NCI-H82 treated with DMSO at 0.1 percent for 48 hours (cell line): ENCODE measurements at regions not wholly inside any gene's neighbourhood (a gene's known extent, or its start where the extent isn't known, plus 50 kb on each side); places are given as distances from the start of the nearest gene placed in this dataset.
"Not testable (repeated sequence)": the region's sequence is repeated elsewhere in the genome, so short reads cannot be mapped to it uniquely, and the experiment has no call there.

Experiments
- DNase-seq: peaks from one replicate; lab custom pipeline; 2025; ENCODE audit not compliant: unreplicated experiment; lab: John Stamatoyannopoulos, UW

DNA sequence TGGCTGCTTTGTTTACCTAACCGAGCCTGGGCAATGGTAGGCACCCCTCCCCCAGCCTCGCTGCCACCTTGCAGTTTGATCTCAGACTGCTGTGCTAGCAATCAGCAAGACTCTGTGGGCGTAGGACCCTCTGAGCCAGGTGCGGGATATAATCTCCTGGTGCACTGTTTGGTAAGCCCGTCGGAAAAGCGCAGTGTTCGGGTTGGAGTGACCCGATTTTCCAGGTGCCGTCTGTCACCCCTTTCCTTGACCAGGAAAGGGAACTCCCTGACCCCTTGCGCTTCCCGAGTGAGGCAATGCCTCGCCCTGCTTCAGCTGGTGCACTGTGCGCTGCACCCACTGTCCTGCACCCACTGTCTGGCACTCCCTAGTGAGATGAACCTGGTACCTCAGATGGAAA, 482.2 kb upstream of the SMC2 start:
- DNase-seq: not testable (repeated sequence)

DNA sequence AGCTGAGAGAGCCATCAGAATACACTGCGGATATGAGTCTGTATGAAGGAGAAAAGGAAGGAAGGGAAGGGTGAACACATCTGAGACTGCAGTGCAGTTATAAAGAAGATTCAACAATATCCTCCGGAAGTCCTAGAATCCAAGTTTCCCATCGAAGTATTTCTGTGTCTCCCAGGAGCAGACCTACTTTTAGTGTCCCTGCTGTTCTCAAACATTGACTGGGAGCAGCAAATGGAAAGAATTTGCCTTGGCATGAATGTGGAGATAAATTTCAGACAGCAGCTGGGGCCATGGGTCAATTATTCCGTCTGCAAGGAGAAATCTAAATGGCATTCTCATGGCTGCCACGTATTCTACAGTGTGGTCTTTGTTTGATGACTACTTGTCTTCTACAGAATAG, 478.1 kb upstream of the SMC2 start:
- DNase-seq: no peak

DNA sequence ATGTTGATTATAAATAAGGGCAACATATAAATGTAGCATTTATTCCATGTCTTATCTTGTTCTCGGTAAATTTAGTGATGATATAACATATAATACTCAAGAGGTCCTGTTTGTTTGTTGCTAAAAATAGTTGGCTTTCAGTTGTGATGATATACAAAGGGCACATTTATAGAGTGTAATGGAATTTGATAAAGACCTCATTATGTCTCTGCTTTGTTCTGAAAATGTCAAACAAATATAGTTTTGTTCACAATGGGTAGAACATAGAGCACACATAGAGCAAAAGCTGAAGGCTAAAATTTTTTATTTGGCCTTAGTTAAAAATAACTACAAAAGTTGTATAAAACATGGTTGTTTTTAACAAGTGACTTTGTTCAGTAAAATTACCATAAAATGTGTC, 477.1 kb upstream of the SMC2 start:
- DNase-seq: no peak

DNA sequence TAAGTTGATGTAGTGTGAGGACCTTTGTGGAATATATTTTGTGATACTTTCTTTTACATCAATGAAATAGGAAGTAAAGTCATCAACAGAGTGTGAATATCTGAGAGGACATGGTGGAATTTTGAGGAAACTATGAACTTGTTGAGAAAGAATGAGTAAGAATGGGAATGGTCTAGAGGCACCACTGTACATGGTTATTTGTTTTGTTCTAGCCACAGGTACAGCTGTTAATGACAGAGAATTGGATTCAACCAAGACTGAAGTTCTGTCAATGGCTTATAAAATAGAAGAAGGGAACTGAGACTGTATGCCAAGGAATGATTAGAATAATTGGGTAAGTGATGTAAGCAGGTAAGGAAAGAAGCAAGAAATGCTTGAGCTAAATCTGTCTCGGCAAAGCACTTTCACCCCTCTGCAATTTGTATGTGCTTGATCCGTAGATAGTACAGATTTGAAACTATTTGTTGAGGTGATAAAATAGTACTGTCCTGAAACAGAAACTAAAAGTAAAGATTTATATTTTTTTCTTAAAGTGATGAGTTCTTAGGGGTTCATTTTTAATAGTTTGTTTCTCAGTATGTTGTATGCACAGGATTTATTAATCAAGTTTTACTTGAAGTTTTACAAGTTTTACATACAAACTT, 468.8 kb upstream of the SMC2 start:
- DNase-seq: no peak

DNA sequence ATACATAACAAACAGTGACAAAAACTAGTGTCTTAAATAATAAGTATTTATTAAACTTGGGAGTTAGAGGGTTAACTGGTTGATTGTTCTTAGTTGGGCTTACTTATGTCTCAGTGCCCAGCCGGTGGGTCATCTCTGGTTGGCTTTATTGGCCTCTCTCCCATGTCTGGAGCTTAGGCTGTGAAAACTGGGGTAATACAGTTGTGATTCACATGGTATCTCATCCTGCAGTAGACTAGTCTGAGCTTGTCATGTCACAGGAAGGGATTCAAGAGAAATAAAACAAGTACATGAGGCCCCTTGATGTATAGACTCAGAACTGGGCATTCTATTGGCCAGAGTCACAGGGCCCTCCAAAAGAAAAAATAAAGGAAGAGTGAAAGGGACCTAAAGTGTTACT, 466.4 kb upstream of the SMC2 start:
- no peak for DNase-seq

DNA sequence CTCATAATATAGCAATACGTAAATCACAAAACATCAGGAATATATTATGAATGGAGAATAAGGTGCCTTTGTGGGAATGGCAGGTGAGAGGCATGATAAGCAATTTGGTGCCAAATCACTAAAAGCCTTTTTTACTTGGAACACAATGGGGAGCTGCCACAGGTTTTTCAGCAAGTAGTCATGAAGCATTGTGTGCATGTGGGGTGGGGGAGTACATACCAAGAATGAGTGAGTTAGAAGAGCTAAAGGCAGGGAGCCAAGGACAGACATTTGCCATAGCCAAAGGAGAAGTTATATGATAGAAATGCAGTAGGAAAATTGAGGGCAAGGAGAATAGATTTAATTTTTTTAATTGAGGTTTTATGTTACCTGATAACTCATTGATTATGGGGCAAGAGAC, 445.0 kb upstream of the SMC2 start:
- DNase-seq: no peak

DNA sequence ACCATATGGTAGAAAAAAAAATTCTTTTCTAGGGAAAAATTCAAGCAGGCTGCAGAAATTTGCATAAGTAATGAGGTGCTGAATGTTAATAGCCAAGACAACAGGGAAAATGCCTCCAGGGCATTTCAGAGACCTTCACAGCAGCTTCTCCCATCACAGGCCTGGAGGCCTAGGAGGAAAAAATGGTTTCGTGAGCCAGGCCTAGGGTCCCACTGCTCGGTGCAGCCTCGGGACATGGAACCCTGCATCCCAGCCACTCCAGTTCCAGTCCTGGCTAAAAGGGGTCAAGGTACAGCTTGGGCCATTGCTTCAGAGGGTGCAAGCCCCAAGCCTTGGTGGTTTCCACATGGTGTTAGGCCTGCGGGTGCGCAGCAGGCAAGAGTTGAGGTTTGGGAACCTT, 436.0 kb upstream of the SMC2 start:
- DNase-seq: no peak

DNA sequence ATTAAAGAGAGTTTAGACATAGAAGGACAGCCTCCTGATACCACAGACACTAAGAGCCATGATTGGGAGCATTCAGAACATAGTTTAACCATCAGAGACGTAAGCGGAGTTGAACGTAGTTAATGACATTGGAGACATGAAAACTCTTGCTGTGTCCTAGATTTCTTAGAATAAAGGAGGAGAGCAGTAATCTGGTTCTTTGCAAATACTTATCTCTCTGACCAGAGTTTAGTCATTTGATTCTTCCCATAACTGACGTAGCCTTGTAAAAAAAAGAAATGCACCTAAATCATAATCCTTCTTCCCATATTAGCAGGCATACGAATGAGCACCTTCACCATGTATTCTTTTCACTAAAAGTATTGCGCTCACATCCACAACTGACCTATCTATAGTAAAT, 433.3 kb upstream of the SMC2 start:
- DNase-seq: no peak

DNA sequence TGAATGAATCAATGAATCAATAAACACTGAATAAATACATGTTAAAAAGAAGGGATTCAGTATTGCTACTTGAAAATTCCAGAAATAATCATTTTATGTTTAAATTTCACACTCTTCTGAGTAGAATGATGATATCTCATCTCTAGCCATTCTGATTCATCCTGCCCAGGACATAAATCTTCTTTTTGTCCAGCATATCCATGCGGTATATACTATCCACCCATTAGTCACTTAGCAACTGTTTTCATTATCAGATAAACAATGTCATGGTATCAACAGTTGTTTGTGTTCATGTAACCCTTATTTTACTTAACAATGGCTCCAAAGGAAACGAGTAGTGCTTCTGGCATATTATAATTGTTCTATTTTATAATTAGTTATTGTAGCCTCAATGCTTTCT, 432.4 kb upstream of the SMC2 start:
- no peak for DNase-seq

DNA sequence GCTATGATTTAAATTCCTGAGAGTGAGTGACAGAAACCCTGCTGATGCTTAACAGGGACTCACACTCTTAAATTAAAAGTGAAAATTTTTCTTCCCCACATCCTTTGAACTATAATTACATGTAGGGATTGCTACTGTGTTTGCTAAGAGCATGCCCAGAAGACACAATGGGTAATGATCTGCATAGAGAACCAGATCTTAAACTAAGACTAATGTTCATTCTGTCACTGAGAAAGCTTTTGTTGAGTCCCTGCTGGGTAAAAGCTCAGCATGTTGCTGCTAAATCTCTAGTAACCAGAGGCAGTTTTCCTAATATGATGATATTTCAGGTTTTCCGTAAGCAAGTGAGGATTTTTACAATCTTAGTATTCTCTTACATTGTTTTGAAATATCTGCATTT, 424.8 kb upstream of the SMC2 start:
- DNase-seq: no peak

DNA sequence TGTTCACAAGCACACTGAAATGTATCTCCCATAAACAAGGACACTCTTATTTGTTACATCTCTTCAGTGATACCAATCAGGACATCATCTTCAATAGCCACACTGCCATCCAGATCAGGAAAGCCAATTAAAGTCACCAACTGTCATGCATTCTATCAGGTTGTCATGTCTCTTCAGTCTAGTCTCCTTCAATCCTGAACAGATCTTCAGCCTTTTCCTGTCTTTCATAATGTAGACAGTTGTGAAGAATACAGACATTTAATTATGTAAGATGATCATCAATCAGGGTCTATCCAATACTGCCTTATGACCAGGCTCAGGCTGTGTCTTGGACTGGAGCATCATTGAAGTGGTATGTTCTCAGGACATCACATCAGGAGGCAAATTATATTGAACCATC, 419.8 kb upstream of the SMC2 start:
- DNase-seq: no peak

DNA sequence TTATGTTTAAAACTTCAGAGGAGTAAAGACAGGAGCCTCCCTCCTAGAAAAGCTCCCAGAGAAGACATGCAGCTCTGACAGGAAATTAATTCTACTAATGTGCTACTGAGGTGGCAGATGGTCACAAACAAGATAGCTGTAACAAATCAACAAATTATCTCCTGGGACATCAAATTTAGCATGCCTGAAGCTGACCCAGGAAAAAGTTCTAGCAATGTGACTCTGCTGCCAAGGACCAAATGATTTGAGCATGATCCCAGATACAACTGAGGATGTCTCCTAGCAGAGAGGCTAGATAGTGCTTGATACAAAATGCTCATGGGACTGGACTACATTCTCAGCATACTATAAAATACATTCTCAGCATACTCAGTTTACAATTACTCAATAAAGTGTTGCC, 413.5 kb upstream of the SMC2 start:
- peak; percentile 6 for DNase-seq

DNA sequence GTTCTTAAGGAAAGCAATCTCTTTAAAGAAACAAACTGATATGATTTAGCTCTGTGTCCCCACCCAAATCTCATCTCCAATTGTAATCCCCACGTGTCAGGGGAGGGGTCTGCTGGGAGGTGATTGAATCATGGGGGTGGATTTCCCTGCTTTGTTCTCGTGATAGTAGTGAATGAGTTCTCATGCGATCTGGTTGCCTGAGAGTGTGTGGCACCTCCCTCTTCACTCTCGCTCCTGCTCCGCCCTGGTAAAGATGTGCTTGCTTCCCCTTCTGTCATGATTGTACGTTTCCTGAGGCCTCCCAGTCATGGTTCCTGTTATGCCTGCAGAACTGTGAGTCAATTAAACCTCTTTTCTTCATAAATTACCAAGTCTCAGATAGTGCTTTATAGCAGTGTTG, 412.7 kb upstream of the SMC2 start:
- no peak for DNase-seq

DNA sequence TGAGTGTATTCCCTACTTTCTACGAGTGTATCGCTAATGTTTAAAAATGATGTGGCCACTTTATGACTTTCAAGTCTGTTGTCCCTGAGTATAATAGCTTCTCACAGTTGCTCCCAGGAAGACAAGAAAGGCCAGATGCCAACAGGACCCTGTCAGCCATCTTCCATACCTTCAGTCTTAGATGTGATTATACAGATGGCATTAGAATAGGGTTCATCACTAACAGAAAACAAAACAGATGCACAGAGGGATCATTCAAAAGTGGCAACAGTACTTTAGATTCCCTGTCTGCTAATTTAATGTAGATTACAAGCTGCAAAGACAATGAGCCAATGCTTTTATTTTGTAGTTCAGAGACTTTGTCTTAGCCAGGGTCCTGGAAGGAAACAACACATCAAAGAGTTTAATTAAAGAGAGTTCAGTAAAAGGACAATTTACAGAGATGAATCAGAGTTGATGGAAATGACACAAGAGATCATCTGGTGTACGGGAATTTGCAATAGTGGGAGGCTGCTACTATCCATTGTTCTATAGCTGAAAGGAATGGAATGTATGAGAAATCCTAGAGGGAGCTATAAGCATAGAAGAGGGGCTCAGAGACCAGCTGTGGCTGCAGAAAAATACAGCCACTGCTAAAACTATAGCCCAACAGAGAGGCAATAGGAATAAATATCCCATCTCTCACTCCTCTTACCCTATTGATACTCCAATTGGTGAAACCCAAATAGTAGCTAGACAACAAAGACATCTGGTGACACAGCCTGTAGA, 393.7 kb upstream of the SMC2 start:
- DNase-seq: no peak

DNA sequence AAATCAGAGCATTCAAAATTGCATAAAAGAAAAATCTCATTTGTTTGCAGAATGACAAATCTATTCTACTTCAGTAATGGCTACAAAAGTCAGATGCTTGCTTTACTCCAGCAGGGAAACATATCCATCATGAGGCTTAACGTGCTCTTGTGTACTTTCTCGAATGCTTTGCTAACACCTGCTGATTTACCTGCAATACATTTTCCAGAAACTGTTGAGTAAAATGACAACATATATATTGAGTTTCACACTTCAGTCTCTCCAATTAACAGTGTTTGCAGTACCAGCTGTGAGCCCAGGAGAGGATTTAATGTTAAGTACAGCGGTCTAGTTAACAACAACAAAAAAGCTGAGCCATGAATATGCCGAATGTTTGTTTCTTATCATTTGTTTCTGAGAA, 391.5 kb upstream of the SMC2 start:
- no peak for DNase-seq

DNA sequence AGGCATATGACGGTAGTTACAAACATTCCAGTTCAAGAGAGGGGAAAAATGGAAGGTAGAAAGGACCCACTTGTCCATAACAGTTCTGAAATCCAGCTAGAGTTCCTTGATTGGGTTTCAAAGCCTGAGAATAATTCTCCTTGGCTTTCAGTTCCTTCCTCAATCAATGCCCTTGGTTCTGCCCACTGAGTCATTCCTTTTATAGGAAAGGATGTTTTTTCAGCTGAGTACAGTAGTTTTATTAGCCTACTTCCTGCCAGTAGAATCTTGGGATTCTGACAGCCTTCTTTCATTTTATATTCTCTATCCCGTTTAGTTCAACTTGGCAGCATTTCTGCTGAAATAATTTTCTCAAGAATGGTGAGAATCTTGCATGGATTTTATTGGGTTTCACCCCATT, 386.9 kb upstream of the SMC2 start:
- no peak for DNase-seq

DNA sequence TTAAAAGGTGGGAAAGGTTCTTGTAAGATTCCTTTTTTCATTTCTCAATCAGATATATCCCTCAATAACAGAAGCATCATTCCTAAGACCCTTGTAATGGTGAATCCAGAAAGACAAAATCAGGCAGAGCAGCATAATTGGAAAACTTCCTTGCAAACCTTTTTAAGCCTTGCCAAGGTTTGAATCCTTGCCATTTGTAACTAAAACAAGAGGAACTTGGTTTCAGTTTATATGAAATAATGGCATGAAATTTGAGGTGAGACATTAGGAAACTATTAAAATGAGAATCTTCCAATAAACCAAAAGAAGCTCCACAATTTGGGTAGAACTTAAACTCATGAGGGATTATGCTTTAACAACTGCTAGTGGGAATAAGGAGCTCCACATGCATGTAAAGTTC, 384.7 kb upstream of the SMC2 start:
- no peak for DNase-seq

DNA sequence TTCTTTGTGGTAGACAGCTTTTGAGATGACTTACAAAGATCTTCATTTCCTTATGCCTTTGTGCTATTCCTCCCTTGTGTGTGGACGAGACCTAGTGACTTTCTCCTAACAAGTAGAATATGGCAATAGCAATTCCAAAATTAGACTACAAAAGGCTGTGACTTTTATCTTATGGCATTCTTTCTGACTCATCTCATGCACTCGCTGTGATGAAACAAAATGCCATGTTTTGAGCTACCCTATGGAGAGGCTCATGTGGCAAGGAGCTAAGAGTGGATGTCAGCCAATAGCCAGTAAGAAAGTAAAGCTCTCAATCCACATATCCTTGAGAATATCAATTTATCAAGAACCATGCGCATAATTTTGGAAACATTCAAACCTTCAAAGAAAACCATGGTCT, 380.5 kb upstream of the SMC2 start:
- no peak for DNase-seq

DNA sequence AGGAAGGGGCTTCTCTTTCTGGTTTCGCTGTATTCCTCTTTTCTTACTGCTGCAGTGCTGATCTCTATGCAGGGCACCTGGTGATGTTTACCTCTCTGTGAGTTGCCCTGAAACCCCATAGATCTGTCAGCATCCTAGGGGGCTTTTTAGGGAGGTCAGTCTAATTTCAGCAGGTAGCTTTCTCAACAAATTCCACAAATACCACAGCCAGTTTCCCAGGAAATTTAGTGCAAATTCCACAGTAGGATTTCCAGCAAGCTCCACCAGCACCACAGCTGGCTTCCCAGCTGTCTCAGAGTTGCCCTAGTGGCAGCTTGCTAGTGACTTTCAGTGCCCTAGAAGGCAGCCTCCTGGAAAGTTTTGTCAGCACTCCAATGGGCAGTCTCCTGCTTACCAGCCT, 379.1 kb upstream of the SMC2 start:
- DNase-seq: no peak

DNA sequence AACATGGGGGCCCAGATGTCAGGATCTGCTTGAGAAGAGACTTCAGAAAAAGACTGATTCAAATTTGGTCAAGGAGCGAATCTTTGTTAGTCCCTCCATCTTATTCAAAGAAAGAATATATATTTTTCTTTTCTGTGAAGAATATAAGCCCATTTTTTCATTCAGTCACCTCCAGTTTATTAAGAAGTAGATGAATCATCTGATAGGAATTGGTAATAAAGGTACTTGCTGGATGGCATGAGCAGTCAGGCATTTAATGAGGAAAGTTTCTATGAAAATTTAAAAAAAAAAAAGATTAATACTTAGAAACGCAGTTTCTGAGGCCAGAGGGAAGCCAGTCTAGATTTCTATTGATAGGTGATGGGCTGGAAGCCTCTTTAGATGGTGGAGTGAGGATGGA, 373.1 kb upstream of the SMC2 start:
- no peak for DNase-seq

DNA sequence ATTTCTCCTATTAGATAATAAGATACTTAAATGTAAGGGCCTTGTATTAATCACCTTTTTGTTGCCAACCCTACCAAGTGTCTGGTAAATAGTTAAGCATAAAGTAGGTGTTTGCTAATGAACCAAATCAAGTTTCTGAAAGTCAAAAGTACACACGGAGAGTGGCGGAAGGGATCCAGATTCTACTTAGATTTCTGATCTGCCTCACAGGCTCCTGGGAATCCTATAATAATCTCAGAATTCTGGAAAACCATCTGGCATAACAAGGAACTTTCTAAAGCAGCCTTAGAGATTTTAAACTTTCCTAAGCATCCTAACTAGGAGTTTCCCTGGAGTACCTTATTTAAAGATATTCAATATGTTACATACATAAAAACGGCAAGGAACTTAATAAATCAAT, 363.2 kb upstream of the SMC2 start:
- DNase-seq: peak; percentile 2

DNA sequence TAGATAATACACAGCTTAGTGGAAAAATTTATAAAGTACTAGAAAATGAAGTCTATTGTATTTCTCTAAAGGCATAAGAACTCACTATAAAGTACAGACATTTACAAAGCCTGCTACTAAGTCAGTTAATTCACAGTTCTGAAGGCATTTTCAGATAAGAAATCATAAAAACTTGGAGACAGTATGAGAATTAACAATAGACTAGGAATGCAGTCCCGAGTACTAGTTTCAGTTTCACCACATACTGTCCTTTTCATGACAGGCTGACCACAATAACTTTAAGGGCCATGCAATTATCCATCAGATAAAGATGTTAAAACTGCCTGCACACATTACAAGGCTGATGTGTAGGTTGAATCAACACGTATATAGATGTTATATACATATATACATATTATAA, 362.6 kb upstream of the SMC2 start:
- DNase-seq: no peak

DNA sequence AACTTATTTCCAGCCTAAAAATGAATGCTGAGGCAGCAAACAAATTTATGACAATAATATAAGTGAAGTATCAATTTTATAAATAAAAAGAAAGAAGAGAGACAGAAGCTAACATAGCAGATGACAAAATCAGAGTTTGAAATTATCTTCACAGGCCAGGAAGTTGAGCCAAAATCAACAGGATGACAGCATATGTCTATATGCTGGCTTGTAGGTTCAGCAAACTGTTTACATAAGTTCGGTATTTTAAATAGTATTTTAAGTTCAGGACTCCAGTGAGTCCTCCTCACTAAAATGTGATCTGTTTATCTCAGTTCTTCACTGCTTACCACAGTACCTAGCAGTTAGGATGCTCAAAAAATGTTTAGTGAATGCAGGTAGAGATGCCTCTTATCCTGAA, 359.6 kb upstream of the SMC2 start:
- no peak for DNase-seq
